HG03280 (cell line): ENCODE measurements at regions not wholly inside any gene's neighbourhood (a gene's known extent, or its start where the extent isn't known, plus 50 kb on each side); places are given as distances from the start of the nearest gene placed in this dataset.
A peak's percentile ranks its signal among the peaks of the same experiment; 100 is the strongest.
"Not testable (repeated sequence)": the region's sequence is repeated elsewhere in the genome, so short reads cannot be mapped to it uniquely, and the experiment has no call there.

Source experiments
- ATAC-seq: cut with Tn5 transposase; IDR thresholded peaks from one replicate; pipeline ENCODE4 v1.9.1; 2021; ENCODE audit warnings: mild to moderate bottlenecking, moderate library complexity; ENCODE audit not compliant: unreplicated experiment

GRCh38 chr14:87443787-87444186 is 549.2 kb downstream of the GALC start:
- no peak for ATAC-seq

- no peak for ATAC-seq
Observed at GRCh38 chr14:87443039-87443438, 549.9 kb downstream of the GALC start.

GRCh38 chr14:87437158-87437557 is 555.8 kb downstream of the GALC start:
- ATAC-seq = no peak

GRCh38 chr14:87434680-87435079 is 558.3 kb downstream of the GALC start:
- no peak for ATAC-seq

GRCh38 chr14:87434011-87434410 is 559.0 kb downstream of the GALC start:
- ATAC-seq = no peak

- ATAC-seq = no peak
Observed at GRCh38 chr14:87432698-87433097, 560.3 kb downstream of the GALC start.

- no peak for ATAC-seq
Observed at GRCh38 chr14:87430810-87431209, 562.2 kb downstream of the GALC start.

- no peak for ATAC-seq
Observed at GRCh38 chr14:87430214-87430613, 562.8 kb downstream of the GALC start.

GRCh38 chr14:87419925-87420324 is 573.1 kb downstream of the GALC start:
- ATAC-seq = no peak

GRCh38 chr14:87411370-87411769 is 581.6 kb downstream of the GALC start:
- no peak for ATAC-seq

GRCh38 chr14:87409393-87409792 is 583.6 kb downstream of the GALC start:
- ATAC-seq = no peak

- ATAC-seq = no peak
Observed at GRCh38 chr14:87407344-87407743, 585.6 kb downstream of the GALC start.

- no peak for ATAC-seq
Observed at GRCh38 chr14:87405563-87405962, 587.4 kb downstream of the GALC start.

GRCh38 chr14:87397499-87397898 is 595.5 kb downstream of the GALC start:
- peak; percentile 43 for ATAC-seq

GRCh38 chr14:87391066-87391465 is 601.9 kb downstream of the GALC start:
- no peak for ATAC-seq

GRCh38 chr14:87388946-87389345 is 604.0 kb downstream of the GALC start:
- no peak for ATAC-seq

- ATAC-seq = no peak
Observed at GRCh38 chr14:87387806-87388205, 605.2 kb downstream of the GALC start.

GRCh38 chr14:87386524-87386923 is 606.5 kb downstream of the GALC start:
- ATAC-seq = no peak

GRCh38 chr14:87380054-87380453 is 612.9 kb downstream of the GALC start:
- ATAC-seq = no peak

GRCh38 chr14:87368751-87369150 is 624.2 kb downstream of the GALC start:
- no peak for ATAC-seq

- ATAC-seq = not testable (repeated sequence)
Observed at GRCh38 chr14:87360246-87360645, 632.7 kb downstream of the GALC start.

GRCh38 chr14:87351007-87351406 is 642.0 kb downstream of the GALC start:
- no peak for ATAC-seq

GRCh38 chr14:87349921-87350320 is 643.1 kb downstream of the GALC start:
- no peak for ATAC-seq

- ATAC-seq = no peak
Observed at GRCh38 chr14:87343652-87344051, 649.3 kb downstream of the GALC start.
